ENCODE measurements at regions not wholly inside any gene's neighbourhood (a gene's known extent, or its start where the extent isn't known, plus 50 kb on each side); places are given as distances from the start of the nearest gene placed in this dataset.

GRCh38 chr3:130288670-130289069 is 56.8 kb upstream of the COL6A5 start:
- Histone ChIP-seq H3K4me1 (ENCODE audit: insufficient read depth) (no peaks in the 10 kb centered on the region), H4K20me1 (replicated peaks; ENCODE audit: insufficient read depth) (no peaks in the 10 kb centered on the region), H3K79me2 (replicated peaks; ENCODE audit: insufficient read depth) (no peaks in the 10 kb centered on the region), H3K27ac (ENCODE audit: low read depth) (no peak overlapping the region), H2AFZ (no peak overlapping the region), H3F3A (replicated peaks; ENCODE audit: low read depth) (no peaks in the 10 kb centered on the region), H3K4me2 (no peak overlapping the region), H3K4me3 (no peak overlapping the region), H3K9me2 (ENCODE audit: insufficient read depth) (0 out of 2 replicates have a peak, but pooled peaks cover 3% of the 10 kb centered on the region), H3K27me3 (ENCODE audit: insufficient read depth) (no peaks in the 10 kb centered on the region), H3K36me3 (ENCODE audit: insufficient read depth) (no peaks in the 10 kb centered on the region)
- H3K36me3 Mint-ChIP-seq (ENCODE audit: low read depth), result no peaks in the 10 kb centered on the region
- TF ChIP-seq EZH2 (IDR thresholded peaks at IDR 0.05; ENCODE audit: low read depth, unreplicated experiment) (no peak), ZNF462 (CRISPR knock-in tag; IDR thresholded peaks at IDR 0.05) (no peak), POLR2AphosphoS5 (IDR thresholded peaks at IDR 0.05; ENCODE audit: low read depth) (no peak), JUNB (IDR thresholded peaks at IDR 0.05; ENCODE audit: unreplicated experiment) (no peak), ETS1 (IDR thresholded peaks at IDR 0.05) (no peak), STAT1 (IDR thresholded peaks at IDR 0.05; ENCODE audit: unreplicated experiment) (no peak), ZNF331 (CRISPR knock-in tag; IDR thresholded peaks at IDR 0.05; ENCODE audit: low read depth) (no peak), REST (IDR thresholded peaks at IDR 0.05; ENCODE audit: unreplicated experiment) (no peak), ZNF114 (CRISPR knock-in tag; IDR thresholded peaks at IDR 0.05) (no peak)
- ATAC-seq, result no peak
- H3K9me3 Mint-ChIP-seq, result no peaks in the 10 kb centered on the region
- no peaks in the 10 kb centered on the region for H3K4me1 Mint-ChIP-seq
- DNase-seq (ENCODE audit: low spot score), result no peak
- H3K27ac Mint-ChIP-seq, result no peak overlapping the region
- H3K4me3 Mint-ChIP-seq, result no peak overlapping the region
- H3K27me3 Mint-ChIP-seq (ENCODE audit: insufficient read depth, low read depth, poor library complexity), result no peaks in the 10 kb centered on the region

All from GM23338 (cell line).